CD1c-positive myeloid dendritic cell (primary cell): ENCODE measurements at regions not wholly inside any gene's neighbourhood (a gene's known extent, or its start where the extent isn't known, plus 50 kb on each side); places are given as distances from the start of the nearest gene placed in this dataset.
"Not testable (repeated sequence)": the region's sequence is repeated elsewhere in the genome, so short reads cannot be mapped to it uniquely, and the experiment has no call there.

Experiments
- DNase-seq: peaks from one replicate; pipeline ENCODE4 v3.0.0-alpha.2; 2016; ENCODE audit errors: extremely low spot score

DNA sequence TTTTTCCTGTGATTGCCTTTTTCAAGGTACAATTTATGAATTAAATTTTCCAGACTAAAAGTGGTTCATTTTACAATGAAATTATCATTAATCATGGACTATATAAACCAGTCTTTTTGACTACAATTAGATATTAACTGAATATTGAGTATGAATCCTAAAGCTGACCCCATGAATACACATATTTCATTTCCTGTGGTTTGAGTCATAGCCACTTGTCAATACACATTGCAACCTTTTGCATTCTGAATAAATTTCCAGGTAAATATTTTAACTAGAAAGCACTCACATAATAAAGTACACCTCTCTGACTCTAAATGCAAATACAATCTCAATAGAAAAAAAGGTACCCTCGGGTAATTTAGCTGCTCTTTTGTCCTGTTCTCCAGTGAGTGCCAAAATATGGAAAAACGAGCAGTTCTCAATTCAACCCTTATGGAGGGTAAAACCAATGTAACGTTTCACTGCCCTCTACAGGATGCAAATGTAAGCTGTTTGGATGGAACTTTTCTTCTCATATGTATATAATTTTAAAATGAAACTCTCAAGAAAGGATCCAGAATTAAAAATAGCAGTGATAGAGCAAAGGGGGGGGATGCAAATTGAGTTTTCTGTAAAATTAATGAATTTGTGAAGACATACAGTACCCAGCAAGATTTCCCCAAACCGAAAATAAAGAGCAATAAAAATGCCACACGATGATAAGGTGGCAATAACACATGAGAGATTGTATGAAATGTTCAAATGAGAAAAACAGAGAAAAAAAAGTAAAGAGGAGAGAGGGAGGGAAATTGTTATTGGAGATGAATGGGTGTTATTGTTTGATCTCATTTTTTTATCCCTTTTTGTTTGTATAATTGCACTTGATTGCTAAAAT is 1795.7 kb upstream of the PIK3C3 start:
- DNase-seq = no peak

- DNase-seq = no peak
Observed at GRCh38 chr18:40157120-40157519, 1797.9 kb upstream of the PIK3C3 start.

DNA sequence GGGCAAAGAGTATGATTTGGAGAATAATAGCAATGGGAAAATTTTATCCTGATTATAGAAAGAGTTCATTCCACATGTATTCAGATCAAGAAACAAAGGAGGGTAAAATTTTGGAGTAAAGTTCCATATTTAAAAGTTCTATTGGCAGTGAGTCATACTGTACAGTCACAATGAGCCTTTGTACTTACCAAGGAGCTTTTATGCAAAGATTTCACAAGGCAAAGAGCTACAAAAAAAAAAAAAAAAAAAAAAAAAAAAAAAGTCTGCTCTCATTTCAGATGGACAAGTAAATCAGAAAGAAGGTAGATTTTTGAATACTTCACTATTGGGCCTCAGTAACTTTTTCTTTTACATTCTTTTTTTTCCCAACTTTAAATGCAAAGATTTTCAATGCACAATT is 1802.2 kb upstream of the PIK3C3 start:
- no peak for DNase-seq

DNA sequence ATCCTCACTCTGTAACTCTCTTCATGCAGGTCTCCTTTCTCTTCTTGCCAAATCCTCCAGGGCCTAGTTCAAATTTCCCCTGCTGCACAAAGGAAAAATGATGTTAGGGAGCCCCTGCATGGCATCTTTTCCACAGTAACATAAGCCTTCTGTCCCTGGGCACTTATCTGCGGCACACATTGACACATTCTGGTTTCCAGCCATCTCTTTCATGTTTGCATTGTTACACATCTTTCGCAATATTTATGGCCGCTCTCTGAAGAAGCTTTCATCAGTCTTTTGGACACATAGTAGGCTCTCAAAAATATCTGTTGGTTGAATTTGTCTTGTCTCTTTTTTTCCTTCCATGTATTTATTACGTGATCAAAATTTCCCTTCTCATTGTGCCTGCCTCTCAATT is 1806.1 kb upstream of the PIK3C3 start:
- DNase-seq = no peak

- DNase-seq = no peak
Observed at GRCh38 chr18:40133253-40133652, 1821.8 kb upstream of the PIK3C3 start.

- not testable (repeated sequence) for DNase-seq
Observed at GRCh38 chr18:40132438-40132837, 1822.6 kb upstream of the PIK3C3 start.

- DNase-seq = no peak
Observed at GRCh38 chr18:40124107-40124506, 1830.9 kb upstream of the PIK3C3 start.

GRCh38 chr18:40120796-40121391 is 1834.1 kb upstream of the PIK3C3 start:
- DNase-seq = no peak

GRCh38 chr18:40120356-40120755 is 1834.7 kb upstream of the PIK3C3 start:
- no peak for DNase-seq

- not testable (repeated sequence) for DNase-seq
Observed at GRCh38 chr18:40119581-40119980, 1835.5 kb upstream of the PIK3C3 start.

GRCh38 chr18:40110455-40110854 is 1844.6 kb upstream of the PIK3C3 start:
- no peak for DNase-seq

GRCh38 chr18:40109252-40110049 is 1845.6 kb upstream of the PIK3C3 start:
- DNase-seq = no peak

DNA sequence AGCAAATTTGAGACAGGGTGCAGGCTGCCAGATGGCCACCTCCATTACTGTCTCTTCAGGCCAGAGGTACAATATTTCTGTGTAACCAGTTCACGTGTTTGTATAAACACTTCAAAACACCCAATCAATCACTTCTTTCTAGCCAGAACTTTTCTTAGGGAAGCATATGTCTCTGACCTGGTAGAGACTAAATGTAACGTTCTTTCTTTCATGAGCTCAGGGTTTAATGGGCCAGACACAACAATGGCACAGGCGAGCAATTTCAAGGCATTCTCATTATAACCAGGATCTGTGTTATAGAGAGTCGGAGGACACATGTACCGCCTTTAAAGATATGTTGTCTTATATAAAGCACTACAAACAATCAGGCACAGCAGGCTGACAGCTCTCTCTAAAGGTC is 1846.4 kb upstream of the PIK3C3 start:
- DNase-seq = no peak

GRCh38 chr18:40102903-40103302 is 1852.1 kb upstream of the PIK3C3 start:
- DNase-seq = no peak

GRCh38 chr18:40099641-40100040 is 1855.4 kb upstream of the PIK3C3 start:
- DNase-seq = no peak

- no peak for DNase-seq
Observed at GRCh38 chr18:40096675-40097074, 1858.4 kb upstream of the PIK3C3 start.

DNA sequence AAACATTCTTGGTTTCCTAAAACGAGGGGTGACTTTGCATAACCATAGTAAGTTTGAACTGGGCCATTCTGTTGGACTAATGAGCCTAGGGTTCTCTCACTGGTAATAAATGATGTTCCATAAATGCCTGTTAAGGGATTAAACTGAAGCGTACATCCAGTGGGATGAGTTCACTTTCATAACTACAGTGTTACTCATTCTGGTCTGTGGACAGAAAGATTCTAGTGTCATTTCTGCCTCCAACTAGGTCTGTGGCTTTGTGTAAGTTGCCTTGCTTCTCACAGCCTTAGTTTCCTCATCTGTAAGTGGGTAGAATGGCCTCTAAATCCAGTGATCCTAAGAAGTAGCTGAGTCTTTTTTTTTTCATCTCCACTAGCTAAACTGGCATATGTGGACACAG is 1860.6 kb upstream of the PIK3C3 start:
- DNase-seq = no peak

DNA sequence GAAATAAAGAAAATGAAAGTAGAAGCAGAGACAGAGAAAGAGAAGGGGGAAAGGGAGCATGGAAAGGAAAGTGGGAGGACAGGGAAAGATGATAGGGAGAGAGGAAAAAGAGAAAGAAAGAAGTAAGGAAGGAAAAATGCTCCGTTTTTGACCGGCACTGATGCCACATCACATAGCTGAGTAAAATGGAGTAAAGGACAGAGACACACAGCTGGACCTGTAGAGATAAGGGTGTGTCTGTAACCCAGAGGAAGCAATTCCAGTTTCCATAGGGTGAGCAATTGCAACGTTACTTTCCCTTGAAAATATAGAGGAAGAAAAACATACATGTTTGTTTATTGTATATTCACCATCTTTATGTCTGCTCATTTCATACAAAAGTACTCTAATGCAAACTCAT is 1866.9 kb upstream of the PIK3C3 start:
- DNase-seq = no peak

DNA sequence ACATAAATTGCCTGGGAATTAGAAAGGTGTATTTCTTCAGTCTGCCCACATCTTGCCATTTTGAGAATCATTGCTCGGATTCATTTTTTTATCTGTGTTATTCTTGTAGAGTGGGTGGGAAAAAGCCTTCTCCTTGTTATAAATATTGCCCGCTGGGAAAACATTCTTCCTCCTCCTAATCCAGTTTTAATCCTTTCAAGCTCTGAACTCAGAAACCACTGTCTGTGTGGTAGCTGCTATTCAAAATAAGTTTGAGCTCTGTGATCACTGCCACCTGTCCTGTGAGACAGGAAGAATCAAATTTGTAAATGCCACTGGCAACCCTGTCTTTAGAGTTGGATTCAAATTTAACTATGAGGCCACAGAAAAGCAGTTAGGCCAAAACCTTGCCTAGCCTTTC is 1875.2 kb upstream of the PIK3C3 start:
- no peak for DNase-seq

GRCh38 chr18:40075616-40076015 is 1879.4 kb upstream of the PIK3C3 start:
- no peak for DNase-seq

GRCh38 chr18:40072761-40073160 is 1882.3 kb upstream of the PIK3C3 start:
- no peak for DNase-seq

GRCh38 chr18:40066368-40066767 is 1888.7 kb upstream of the PIK3C3 start:
- no peak for DNase-seq

DNA sequence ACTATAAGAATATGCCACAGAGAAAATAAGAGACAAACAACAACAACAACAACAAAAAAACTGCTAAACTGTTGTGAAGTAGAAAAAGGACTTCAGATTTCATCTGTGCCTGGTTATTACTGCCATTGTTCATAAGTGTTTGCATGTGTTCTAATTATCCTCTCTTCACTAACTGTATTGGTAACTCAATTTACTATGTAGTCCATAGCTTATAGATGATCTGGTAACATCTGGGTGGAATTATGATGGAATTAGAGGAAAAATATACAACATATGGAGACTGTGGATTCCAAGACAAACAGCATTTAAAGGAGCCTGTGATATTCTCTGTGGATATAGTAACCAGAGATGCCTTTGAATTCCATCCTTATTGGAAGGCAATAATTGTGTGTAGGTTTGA is 1891.5 kb upstream of the PIK3C3 start:
- DNase-seq = no peak
